Natural killer cell (primary cell): ENCODE measurements at regions not wholly inside any gene's neighbourhood (a gene's known extent, or its start where the extent isn't known, plus 50 kb on each side); places are given as distances from the start of the nearest gene placed in this dataset.

Experiments
- ATAC-seq, 3 donors: fragments of 150-1000 bp in 2 of 3; fragments of 200-7000 bp in 1 of 3; cut with Tn5 transposase; 1 replicate in 1 of 3; 2 replicates in 2 of 3; pipeline ENCODE4 v1.10.0; 2021; ENCODE audit warnings: mild to moderate bottlenecking in 2 of 3, moderate library complexity in 2 of 3
- DNase-seq, 2 donors: peaks; one replicate each; pipeline versions ENCODE4 v3.0.0 to v3.0.0-alpha.2; 2013 to 2021; ENCODE audit warnings: mixed read lengths in 1 of 2
- H3K27ac ChIP-seq: one replicate; pipeline ENCODE4 v1.5.1; 2013; ENCODE audit warnings: mild to moderate bottlenecking, low read length
- H3K27me3 ChIP-seq: one replicate; pipeline ENCODE4 v1.6.1; 2013; ENCODE audit warnings: low read length; ENCODE audit not compliant: control insufficient read depth, insufficient read depth
- H3K36me3 ChIP-seq: one replicate; pipeline ENCODE4 v1.6.1; 2013; ENCODE audit warnings: low read length; ENCODE audit not compliant: control insufficient read depth, insufficient read depth
- H3K4me1 ChIP-seq: one replicate; pipeline ENCODE4 v1.6.1; 2013; ENCODE audit warnings: low read length; ENCODE audit not compliant: control insufficient read depth, insufficient read depth
- H3K4me3 ChIP-seq: one replicate; pipeline ENCODE4 v1.5.1; 2013; ENCODE audit warnings: low read length
- H3K9me3 ChIP-seq: one replicate; pipeline ENCODE4 v1.6.1; 2013; ENCODE audit warnings: low read length; ENCODE audit not compliant: control insufficient read depth, insufficient read depth
- H3K27ac Mint-ChIP-seq, 2 donors: one replicate each; pipeline ENCODE4 v1.8.0; 2022; ENCODE audit warnings: mild to moderate bottlenecking in 2 of 2, mixed read lengths in 2 of 2, moderate library complexity in 1 of 2
- H3K27me3 Mint-ChIP-seq, 2 donors: one replicate each; pipeline ENCODE4 v1.8.0; 2022; ENCODE audit warnings: low read depth in 2 of 2, mixed read lengths in 2 of 2
- H3K36me3 Mint-ChIP-seq: one replicate; pipeline ENCODE4 v1.8.0; 2022; ENCODE audit warnings: mixed read lengths
- H3K4me1 Mint-ChIP-seq, 2 donors: one replicate each; pipeline ENCODE4 v1.8.0; 2022; ENCODE audit warnings: mixed read lengths in 2 of 2
- H3K4me3 Mint-ChIP-seq: one replicate; pipeline ENCODE4 v1.8.0; 2022; ENCODE audit warnings: mild to moderate bottlenecking, moderate library complexity, mixed read lengths
- H3K9me3 Mint-ChIP-seq, 2 donors: one replicate each; pipeline ENCODE4 v1.8.0; 2022; ENCODE audit warnings: mixed read lengths in 2 of 2
- WGBS: methylation state at CpG from one replicate; pipeline ENCODE4 v1.1.7; 2013; ENCODE audit warnings: missing lambda C conversion rate; ENCODE audit not compliant: insufficient coverage; 5-methylcytosine and 5-hydroxymethylcytosine counted together
- intact Hi-C: fragments of 100-400 bp; cut with micrococcal nuclease; formaldehyde crosslinking; loops from one replicate; pipeline ENCODE4 v1.14.2; 2022
- TF ChIP-seq, protein P1 (sequence below): fragments of 200-600 bp; IDR thresholded peaks from one replicate; pipeline ENCODE4 v1.8.0; 2022; ENCODE audit warnings: antibody characterized with exemption

DNA sequence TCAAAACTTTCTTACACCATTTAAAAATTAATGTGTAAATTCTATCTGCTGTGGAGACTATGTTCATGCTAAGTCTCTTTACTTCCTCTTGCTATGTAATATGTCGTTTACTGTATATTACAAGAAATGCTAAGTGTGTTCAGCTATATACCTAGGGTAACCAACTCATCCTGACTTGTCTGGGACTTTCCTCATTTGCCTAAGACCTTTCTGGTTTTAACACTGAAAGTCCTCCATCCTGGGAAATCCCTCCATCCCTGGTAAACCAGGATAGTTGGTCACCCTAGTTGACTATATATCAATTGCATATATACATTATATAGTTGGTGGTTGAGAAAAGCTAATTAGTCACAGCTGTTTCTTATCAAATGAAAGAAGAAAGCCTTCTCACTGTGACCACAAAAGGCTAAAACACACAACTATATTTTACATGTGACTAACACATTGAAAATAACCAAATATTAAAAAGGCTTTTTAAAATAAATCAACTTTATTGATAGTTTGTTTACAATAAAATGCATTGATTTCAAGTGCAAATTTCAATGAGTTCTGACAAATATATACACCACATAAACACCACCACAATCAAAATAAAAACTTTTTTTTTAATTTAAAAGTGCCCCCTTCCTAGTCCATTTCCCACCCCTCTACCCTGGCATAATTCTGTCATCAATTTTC lies 167.7 kb upstream of the INHBA start:
- Histone ChIP-seq H3K27ac (no peak overlapping the region), H3K27me3 (no peaks in the 10 kb centered on the region), H3K4me1 (peaks cover 4% of the 10 kb centered on the region), H3K9me3 (no peaks in the 10 kb centered on the region), H3K36me3 (no peaks in the 10 kb centered on the region), H3K4me3 (no peak overlapping the region)
- peaks cover 26 to 27% of the 10 kb centered on the region in 2 donors for H3K4me1 Mint-ChIP-seq
- H3K36me3 Mint-ChIP-seq: no peaks in the 10 kb centered on the region
- H3K4me3 Mint-ChIP-seq: no peak overlapping the region
- TF ChIP-seq, protein P1, sequence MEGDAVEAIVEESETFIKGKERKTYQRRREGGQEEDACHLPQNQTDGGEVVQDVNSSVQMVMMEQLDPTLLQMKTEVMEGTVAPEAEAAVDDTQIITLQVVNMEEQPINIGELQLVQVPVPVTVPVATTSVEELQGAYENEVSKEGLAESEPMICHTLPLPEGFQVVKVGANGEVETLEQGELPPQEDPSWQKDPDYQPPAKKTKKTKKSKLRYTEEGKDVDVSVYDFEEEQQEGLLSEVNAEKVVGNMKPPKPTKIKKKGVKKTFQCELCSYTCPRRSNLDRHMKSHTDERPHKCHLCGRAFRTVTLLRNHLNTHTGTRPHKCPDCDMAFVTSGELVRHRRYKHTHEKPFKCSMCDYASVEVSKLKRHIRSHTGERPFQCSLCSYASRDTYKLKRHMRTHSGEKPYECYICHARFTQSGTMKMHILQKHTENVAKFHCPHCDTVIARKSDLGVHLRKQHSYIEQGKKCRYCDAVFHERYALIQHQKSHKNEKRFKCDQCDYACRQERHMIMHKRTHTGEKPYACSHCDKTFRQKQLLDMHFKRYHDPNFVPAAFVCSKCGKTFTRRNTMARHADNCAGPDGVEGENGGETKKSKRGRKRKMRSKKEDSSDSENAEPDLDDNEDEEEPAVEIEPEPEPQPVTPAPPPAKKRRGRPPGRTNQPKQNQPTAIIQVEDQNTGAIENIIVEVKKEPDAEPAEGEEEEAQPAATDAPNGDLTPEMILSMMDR: no peak
- no peaks in the 10 kb centered on the region for H3K9me3 Mint-ChIP-seq
- ATAC-seq (peak; percentile 44 to 48 (median 45)), DNase-seq (no peak)
- WGBS: no CpG with 5 or more reads among the region's 1 CpG
- peaks cover 0 to 7% of the 10 kb centered on the region in 2 donors for H3K27me3 Mint-ChIP-seq
- intact Hi-C loops: no loop called here
- no peak overlapping the region for H3K27ac Mint-ChIP-seq

DNA sequence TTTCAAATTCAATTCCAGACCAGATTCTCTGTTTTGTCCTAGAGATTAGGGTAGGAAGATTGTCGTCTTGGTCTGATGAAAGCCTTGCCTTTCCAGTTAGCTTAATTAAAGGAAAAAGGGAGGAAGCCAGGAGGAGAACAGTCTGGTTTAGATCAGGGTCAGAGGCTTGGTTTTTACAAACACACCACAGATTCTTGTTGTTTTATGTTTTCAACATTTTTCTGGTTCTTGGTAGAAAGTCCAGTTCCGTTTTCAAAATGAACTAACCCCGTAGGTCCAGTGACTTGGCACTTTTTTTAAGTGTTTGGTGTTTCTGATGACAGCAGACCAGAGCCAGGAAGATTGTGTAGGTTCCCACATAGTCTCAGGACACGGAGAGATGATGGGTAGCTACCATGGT lies 167.1 kb upstream of the INHBA start:
- no peak overlapping the region for H3K27ac ChIP-seq
- ATAC-seq: peak in 2 of 3 donors; percentile 36 to 50
- no peak overlapping the region for H3K4me3 Mint-ChIP-seq

DNA sequence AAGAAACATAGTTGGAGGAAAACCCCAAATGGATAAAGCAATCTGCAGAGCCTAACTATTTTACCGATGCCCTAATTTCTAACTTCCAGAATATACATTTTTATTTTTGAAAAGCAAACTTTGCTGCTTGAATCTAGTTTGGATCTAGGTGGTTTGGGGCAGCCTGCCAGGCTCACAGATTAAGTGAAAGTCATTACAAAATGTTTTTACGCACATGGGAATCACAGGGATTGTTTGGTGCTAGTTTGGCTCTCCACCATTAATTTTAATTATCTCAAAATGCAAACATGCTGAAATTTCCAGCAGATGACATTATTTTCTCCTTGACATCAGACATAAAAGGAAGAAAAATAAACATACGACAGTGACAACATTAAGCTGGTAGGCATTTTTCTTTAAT lies 166.7 kb upstream of the INHBA start:
- Mint-ChIP-seq H3K4me1 (peaks cover 18 to 26% of the 10 kb centered on the region in 2 donors), H3K9me3 (no peaks in the 10 kb centered on the region), H3K36me3 (no peaks in the 10 kb centered on the region), H3K27ac (no peak overlapping the region), H3K4me3 (no peak overlapping the region), H3K27me3 (peaks cover 0 to 7% of the 10 kb centered on the region in 2 donors)
- intact Hi-C loops: no loop called here
- Histone ChIP-seq H3K4me1 (peaks cover 4% of the 10 kb centered on the region), H3K27ac (no peak overlapping the region), H3K9me3 (peaks cover 8% of the 10 kb centered on the region), H3K27me3 (no peaks in the 10 kb centered on the region), H3K4me3 (no peak overlapping the region), H3K36me3 (no peaks in the 10 kb centered on the region)
- no peak for DNase-seq
- 78% methylated on average over 1 of the region's 3 CpGs for WGBS
- TF ChIP-seq, protein P1: no peak
- no peak for ATAC-seq

More for the DNA sequence above, 167.1 kb upstream of the INHBA start:
- Mint-ChIP-seq H3K36me3 (no peaks in the 10 kb centered on the region), H3K27ac (no peak overlapping the region), H3K4me1 (peaks cover 22 to 29% of the 10 kb centered on the region in 2 donors), H3K27me3 (peaks cover 0 to 7% of the 10 kb centered on the region in 2 donors), H3K9me3 (no peaks in the 10 kb centered on the region)
- Histone ChIP-seq H3K4me1 (peaks cover 4% of the 10 kb centered on the region), H3K36me3 (no peaks in the 10 kb centered on the region), H3K27me3 (no peaks in the 10 kb centered on the region), H3K9me3 (peaks cover 5% of the 10 kb centered on the region), H3K4me3 (no peak overlapping the region)
- DNase-seq: no peak
- intact Hi-C loops: no loop called here
- TF ChIP-seq, protein P1: no peak
- WGBS: 14% methylated on average over 4 of the region's 4 CpGs

DNA sequence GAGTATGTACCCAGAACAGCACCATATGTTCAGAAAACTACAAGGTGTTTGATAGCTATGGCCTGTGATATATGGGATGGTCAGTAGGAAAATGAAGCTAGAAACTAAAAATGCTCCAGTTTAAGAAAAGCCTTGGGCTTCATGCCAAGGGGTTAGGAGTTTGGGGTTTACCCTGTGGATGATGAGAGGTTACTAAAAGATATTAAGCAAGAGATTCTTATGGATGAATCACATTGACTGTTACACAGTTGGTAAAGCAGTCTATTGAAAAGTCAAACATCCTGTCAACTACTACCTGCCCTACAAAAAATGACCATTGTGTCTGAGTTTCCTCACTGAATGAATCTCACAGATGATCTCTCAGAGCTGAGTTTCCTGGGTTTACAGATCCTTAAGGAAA lies 166.2 kb upstream of the INHBA start:
- H3K9me3 ChIP-seq: peaks cover 9% of the 10 kb centered on the region
- H3K27ac ChIP-seq: no peak overlapping the region
- H3K4me3 Mint-ChIP-seq: no peak overlapping the region
- H3K27me3 ChIP-seq: no peaks in the 10 kb centered on the region
- TF ChIP-seq, protein P1: no peak
- H3K27me3 Mint-ChIP-seq: peaks cover 0 to 7% of the 10 kb centered on the region in 2 donors
- no peak for ATAC-seq
- no peak overlapping the region for H3K27ac Mint-ChIP-seq
- no peaks in the 10 kb centered on the region for H3K9me3 Mint-ChIP-seq
- H3K4me1 ChIP-seq: no peaks in the 10 kb centered on the region
- DNase-seq: no peak
- no peak overlapping the region for H3K4me3 ChIP-seq
- intact Hi-C loops: no loop called here
- H3K36me3 Mint-ChIP-seq: no peaks in the 10 kb centered on the region
- peaks cover 13 to 21% of the 10 kb centered on the region in 2 donors for H3K4me1 Mint-ChIP-seq
- H3K36me3 ChIP-seq: no peaks in the 10 kb centered on the region
